ENCODE measurements at regions not wholly inside any gene's neighbourhood (a gene's known extent, or its start where the extent isn't known, plus 50 kb on each side); places are given as distances from the start of the nearest gene placed in this dataset.

GRCh38 chr5:107272509-107272908 is 398.2 kb downstream of the EFNA5 start:
- no peak for TF ChIP-seq CTCF (conservative IDR thresholded peaks at IDR 0.05; ENCODE audit: low read depth, low read length)
- TF ChIP-seq EZH2 (IDR thresholded peaks at IDR 0.05; ENCODE audit: borderline replicate concordance, low read depth, low read length, poor library complexity, severe bottlenecking) = no peak

Measured in A673 (cell line).